MM.1S (cell line): ENCODE measurements at regions not wholly inside any gene's neighbourhood (a gene's known extent, or its start where the extent isn't known, plus 50 kb on each side); places are given as distances from the start of the nearest gene placed in this dataset.

Experiments used
- CTCF ChIP-seq: fragments of 300-600 bp; sonication (generic); IDR thresholded peaks from 2 replicates; pipeline ENCODE4 v1.5.1; 2016; ENCODE audit warnings: antibody characterized with exemption, low read length, mixed read lengths
- EZH2 ChIP-seq: fragments of 300-600 bp; sonication (generic); optimal IDR thresholded peaks from 2 replicates; pipeline ENCODE3; 2017; ENCODE audit warnings: low read depth, mild to moderate bottlenecking, antibody characterized with exemption, low read length, mixed read lengths

GRCh38 chr17:83200231-83200699 is 120.9 kb downstream of the METRNL start:
- TF ChIP-seq CTCF (no peak), EZH2 (no peak)
